ENCODE measurements at regions not wholly inside any gene's neighbourhood (a gene's known extent, or its start where the extent isn't known, plus 50 kb on each side); places are given as distances from the start of the nearest gene placed in this dataset.

GRCh38 chr10:131636116-131636515 lies 264.7 kb upstream of the PPP2R2D start:
- H3K27me3 ChIP-seq = peaks cover 0 to 2% of the 10 kb centered on the region in 2 donors
- no peak for TF ChIP-seq CTCF (IDR thresholded peaks at IDR 0.05)
- H3K36me3 ChIP-seq = no peaks in the 10 kb centered on the region
- no peak overlapping the region for H3K4me3 ChIP-seq
- H3K9me3 ChIP-seq = peaks cover 0 to 22% (median 18%) of the 10 kb centered on the region in 3 donors
- DNase-seq = peak in 1 of 2 donors; percentile 2
- intact Hi-C loops (cut with DNase I; ENCODE audit: low total_unique reads) = no loop called here
- H3K27ac ChIP-seq = no peak overlapping the region
- H3K4me1 ChIP-seq = no peaks in the 10 kb centered on the region

GRCh38 chr10:131636841-131637724 lies 263.7 kb upstream of the PPP2R2D start:
- no peaks in the 10 kb centered on the region for H3K4me1 ChIP-seq
- no peaks in the 10 kb centered on the region for H3K36me3 ChIP-seq
- H3K27ac ChIP-seq = no peak overlapping the region
- H3K9me3 ChIP-seq = peaks cover 0 to 22% (median 18%) of the 10 kb centered on the region in 3 donors
- DNase-seq = peak in 1 of 2 donors; percentile 9
- H3K27me3 ChIP-seq = peaks cover 0 to 2% of the 10 kb centered on the region in 2 donors
- H3K4me3 ChIP-seq = no peak overlapping the region
- no peak for TF ChIP-seq CTCF (IDR thresholded peaks at IDR 0.05)
- intact Hi-C loops (cut with DNase I; ENCODE audit: low total_unique reads) = no loop called here

- intact Hi-C loops (cut with DNase I; ENCODE audit: low total_unique reads) = no loop called here
- Histone ChIP-seq H3K4me3 (no peak overlapping the region), H3K27me3 (peaks cover 0 to 2% of the 10 kb centered on the region in 2 donors), H3K27ac (no peak overlapping the region), H3K4me1 (no peaks in the 10 kb centered on the region), H3K36me3 (no peaks in the 10 kb centered on the region), H3K9me3 (peaks cover 0 to 22% (median 18%) of the 10 kb centered on the region in 3 donors)
- peak in 1 of 2 donors; percentile 7 for DNase-seq
- TF ChIP-seq CTCF (IDR thresholded peaks at IDR 0.05) = no peak
Measured at GRCh38 chr10:131638049-131638879, 262.5 kb upstream of the PPP2R2D start.

GRCh38 chr10:131638880-131639278 lies 261.9 kb upstream of the PPP2R2D start:
- peaks cover 0 to 22% (median 18%) of the 10 kb centered on the region in 3 donors for H3K9me3 ChIP-seq
- peaks cover 0 to 2% of the 10 kb centered on the region in 2 donors for H3K27me3 ChIP-seq
- intact Hi-C loops (cut with DNase I; ENCODE audit: low total_unique reads) = no loop called here
- H3K4me1 ChIP-seq = no peaks in the 10 kb centered on the region
- no peak overlapping the region for H3K4me3 ChIP-seq
- no peaks in the 10 kb centered on the region for H3K36me3 ChIP-seq
- no peak for DNase-seq
- TF ChIP-seq CTCF (IDR thresholded peaks at IDR 0.05) = no peak
- H3K27ac ChIP-seq = no peak overlapping the region

GRCh38 chr10:131640045-131640644 lies 260.7 kb upstream of the PPP2R2D start:
- H3K4me3 ChIP-seq = no peak overlapping the region
- no peaks in the 10 kb centered on the region for H3K4me1 ChIP-seq
- H3K9me3 ChIP-seq = peaks cover 0 to 22% (median 18%) of the 10 kb centered on the region in 3 donors
- intact Hi-C loops (cut with DNase I; ENCODE audit: low total_unique reads) = no loop called here
- no peak for DNase-seq
- TF ChIP-seq CTCF (IDR thresholded peaks at IDR 0.05) = no peak
- H3K36me3 ChIP-seq = no peaks in the 10 kb centered on the region
- H3K27me3 ChIP-seq = peaks cover 0 to 2% of the 10 kb centered on the region in 2 donors
- no peak overlapping the region for H3K27ac ChIP-seq

Data from tibial artery (tissue), 4 donors.